SK-N-SH treated with all-trans-retinoic acid at 6 μM for 48 hours (cell line): ENCODE measurements at regions not wholly inside any gene's neighbourhood (a gene's known extent, or its start where the extent isn't known, plus 50 kb on each side); places are given as distances from the start of the nearest gene placed in this dataset.

ENCODE experiments used
- ATAC-seq: fragments of 200-7000 bp; cut with Tn5 transposase; 3 replicates; pipeline ENCODE4 v1.9.1; 2020; ENCODE audit warnings: mild to moderate bottlenecking, moderate library complexity
- ARNTL ChIP-seq: fragments of 450-650 bp; formaldehyde crosslinking; IDR thresholded peaks from 2 replicates; pipeline ENCODE4 v1.5.0; 2020; ENCODE audit warnings: low read depth, mild to moderate bottlenecking, moderate library complexity, borderline replicate concordance
- BACH2 ChIP-seq: fragments of 250-450 bp; sonication (Bioruptor Pico); IDR thresholded peaks from 2 replicates; pipeline ENCODE4 v1.9.0; 2021; ENCODE audit warnings: mild to moderate bottlenecking, borderline replicate concordance
- CREB5 ChIP-seq: fragments of 250-450 bp; sonication (Bioruptor Pico); IDR thresholded peaks from 2 replicates; pipeline ENCODE4 v1.5.1; 2020; ENCODE audit warnings: low read depth, mild to moderate bottlenecking, moderate library complexity
- CSDC2 ChIP-seq: fragments of 250-450 bp; sonication (Bioruptor Pico); IDR thresholded peaks from 2 replicates; pipeline ENCODE4 v1.5.0; 2020; ENCODE audit warnings: mild to moderate bottlenecking, moderate library complexity
- CSRNP3 ChIP-seq: fragments of 250-450 bp; sonication (Bioruptor Pico); IDR thresholded peaks from 2 replicates; pipeline ENCODE4 v1.5.1; 2021; ENCODE audit warnings: mild to moderate bottlenecking, moderate library complexity
- ESRRG ChIP-seq: fragments of 250-450 bp; sonication (Bioruptor Pico); IDR thresholded peaks from 2 replicates; pipeline ENCODE4 v1.6.1; 2021; ENCODE audit warnings: mild to moderate bottlenecking
- GLIS3 ChIP-seq: fragments of 250-450 bp; sonication (Bioruptor Pico); IDR thresholded peaks from 2 replicates; pipeline ENCODE4 v1.5.0; 2020; ENCODE audit warnings: mild to moderate bottlenecking, moderate library complexity
- OSR1 ChIP-seq: fragments of 250-450 bp; sonication (Bioruptor Pico); IDR thresholded peaks from 2 replicates; pipeline ENCODE4 v1.8.0; 2022; ENCODE audit warnings: moderate library complexity, mild to moderate bottlenecking, inconsistent platforms
- PATZ1 ChIP-seq: fragments of 250-450 bp; sonication (Bioruptor Pico); IDR thresholded peaks from 2 replicates; pipeline ENCODE4 v1.8.0; 2020; ENCODE audit warnings: mild to moderate bottlenecking, moderate library complexity, borderline replicate concordance
- POU6F1 ChIP-seq: fragments of 250-450 bp; sonication (Bioruptor Pico); IDR thresholded peaks from 2 replicates; pipeline ENCODE4 v1.8.0; 2021; ENCODE audit warnings: low read depth, mild to moderate bottlenecking, moderate library complexity, borderline replicate concordance
- PPARA ChIP-seq: fragments of 250-450 bp; sonication (Bioruptor Pico); IDR thresholded peaks from 2 replicates; pipeline ENCODE4 v1.5.0; 2020; ENCODE audit warnings: mild to moderate bottlenecking, borderline replicate concordance
- RARB ChIP-seq: fragments of 250-450 bp; sonication (Bioruptor Pico); IDR thresholded peaks from 2 replicates; pipeline ENCODE4 v1.8.0; 2021; ENCODE audit warnings: mild to moderate bottlenecking, moderate library complexity
- SNAI2 ChIP-seq: fragments of 250-450 bp; sonication (Bioruptor Pico); IDR thresholded peaks from 2 replicates; pipeline ENCODE4 v1.5.0; 2020; ENCODE audit warnings: mild to moderate bottlenecking, moderate library complexity
- TCF4 ChIP-seq: fragments of 250-450 bp; sonication (Bioruptor Pico); IDR thresholded peaks from 2 replicates; pipeline ENCODE4 v1.8.0; 2021; ENCODE audit warnings: mild to moderate bottlenecking, moderate library complexity, borderline replicate concordance
- TOX ChIP-seq: fragments of 250-450 bp; sonication (Bioruptor Pico); IDR thresholded peaks from 2 replicates; pipeline ENCODE4 v1.8.0; 2021; ENCODE audit warnings: mild to moderate bottlenecking, moderate library complexity, borderline replicate concordance
- TSHZ2 ChIP-seq: fragments of 250-450 bp; sonication (Bioruptor Pico); IDR thresholded peaks from 2 replicates; pipeline ENCODE4 v1.5.0; 2020; ENCODE audit warnings: mild to moderate bottlenecking, moderate library complexity
- ZC3H10 ChIP-seq: fragments of 250-450 bp; sonication (Bioruptor Pico); IDR thresholded peaks from 2 replicates; pipeline ENCODE4 v1.5.1; 2021; ENCODE audit warnings: mild to moderate bottlenecking, moderate library complexity
- ZFP3 ChIP-seq: fragments of 250-450 bp; sonication (Bioruptor Pico); IDR thresholded peaks from 2 replicates; pipeline ENCODE4 v1.5.0; 2020; ENCODE audit warnings: mild to moderate bottlenecking, moderate library complexity
- ZFP30 ChIP-seq: fragments of 450-650 bp; formaldehyde crosslinking; IDR thresholded peaks from 2 replicates; pipeline ENCODE4 v1.5.0; 2022; ENCODE audit warnings: mild to moderate bottlenecking, moderate library complexity
- ZNF565 ChIP-seq: fragments of 450-650 bp; formaldehyde crosslinking; conservative IDR thresholded peaks from 2 replicates; pipeline ENCODE4 v1.5.0; 2020; ENCODE audit warnings: low read depth, mild to moderate bottlenecking, moderate library complexity
- ZNF70 ChIP-seq: fragments of 450-650 bp; formaldehyde crosslinking; IDR thresholded peaks from 2 replicates; pipeline ENCODE4 v1.5.0; 2020; ENCODE audit warnings: mild to moderate bottlenecking, moderate library complexity
- ZNF8 ChIP-seq: fragments of 450-650 bp; formaldehyde crosslinking; IDR thresholded peaks from 2 replicates; pipeline ENCODE4 v1.5.0; 2020; ENCODE audit warnings: mild to moderate bottlenecking, moderate library complexity

- no peak for TF ChIP-seq ZFP30 (CRISPR knock-in tag)
- TF ChIP-seq SNAI2 (CRISPR knock-in tag) = no peak
- TF ChIP-seq CSDC2 (CRISPR knock-in tag) = no peak
- TF ChIP-seq CSRNP3 (CRISPR knock-in tag) = no peak
- TF ChIP-seq PPARA (CRISPR knock-in tag) = no peak
- no peak for TF ChIP-seq BACH2
- no peak for TF ChIP-seq PATZ1 (CRISPR knock-in tag)
- no peak for TF ChIP-seq TSHZ2 (CRISPR knock-in tag)
- no peak for TF ChIP-seq ZNF70 (CRISPR knock-in tag)
- no peak for TF ChIP-seq ARNTL
- TF ChIP-seq GLIS3 (CRISPR knock-in tag) = no peak
- no peak for TF ChIP-seq CREB5 (CRISPR knock-in tag)
- TF ChIP-seq OSR1 = no peak
- no peak for TF ChIP-seq ZFP3 (CRISPR knock-in tag)
- no peak for TF ChIP-seq ZNF8 (CRISPR knock-in tag)
- no peak for TF ChIP-seq POU6F1 (CRISPR knock-in tag)
- no peak for TF ChIP-seq ESRRG
- TF ChIP-seq TOX (CRISPR knock-in tag) = no peak
- TF ChIP-seq RARB (CRISPR knock-in tag) = no peak
- no peak for ATAC-seq
Observed at GRCh38 chr1:235019471-235019870, 109.2 kb downstream of the TOMM20 start.

- TF ChIP-seq OSR1 (no peak), ZNF565 (CRISPR knock-in tag) (no peak), TCF4 (CRISPR knock-in tag) (no peak), BACH2 (no peak), RARB (CRISPR knock-in tag) (no peak), SNAI2 (CRISPR knock-in tag) (no peak), PATZ1 (CRISPR knock-in tag) (no peak), ZFP3 (CRISPR knock-in tag) (no peak), CREB5 (CRISPR knock-in tag) (no peak), ARNTL (no peak), CSRNP3 (CRISPR knock-in tag) (no peak), ESRRG (no peak), CSDC2 (CRISPR knock-in tag) (no peak), PPARA (CRISPR knock-in tag) (no peak), ZC3H10 (CRISPR knock-in tag) (no peak)
- ATAC-seq = no peak
Observed at GRCh38 chr1:235018720-235019444, 109.8 kb downstream of the TOMM20 start.
